B cell (primary cell): ENCODE measurements at regions not wholly inside any gene's neighbourhood (a gene's known extent, or its start where the extent isn't known, plus 50 kb on each side); places are given as distances from the start of the nearest gene placed in this dataset.

Source experiments
- ATAC-seq: fragments of 200-7000 bp; cut with Tn5 transposase; one replicate; pipeline ENCODE4 v1.10.0; 2021; ENCODE audit warnings: low read depth, mild to moderate bottlenecking, moderate number of reproducible peaks, moderate library complexity
- CTCF ChIA-PET: fragments of 350-600 bp; sonication (Branson Sonifier 250); formaldehyde crosslinking; loops from one replicate; lab custom pipeline; 2021; ENCODE audit warnings: antibody characterized with exemption, inconsistent platforms; lab: Charles Lee
- POLR2A ChIA-PET: fragments of 350-600 bp; sonication (Branson Sonifier 250); formaldehyde crosslinking; loops from one replicate; lab custom pipeline; 2021; ENCODE audit warnings: antibody characterized with exemption; lab: Charles Lee
- DNase-seq: peaks from one replicate; pipeline ENCODE4 v3.0.0; 2013
- H2AFZ ChIP-seq: 2 replicates; pipeline ENCODE4 v1.6.1; 2012; ENCODE audit warnings: mild to moderate bottlenecking, low read depth, low read length; ENCODE audit not compliant: insufficient read depth, poor library complexity, severe bottlenecking
- H3K27ac ChIP-seq, 2 donors: 1 replicate in 1 of 2; 2 replicates in 1 of 2; pipeline ENCODE4 v1.5.1; 2012 to 2013; ENCODE audit warnings: low read length in 2 of 2, mild to moderate bottlenecking in 2 of 2, moderate library complexity in 1 of 2
- H3K27me3 ChIP-seq, 4 experiments: fragments of 200-600 bp in 1 of 4; sonication (generic) in 1 of 4; replicated peaks in 1 of 4; 1 replicate in 2 of 4; 2 replicates in 2 of 4; pipeline versions ENCODE4 v1.6.1 to v1.7.0; 2013 to 2016; ENCODE audit warnings: low read length in 3 of 4, mild to moderate bottlenecking in 2 of 4, mixed read lengths in 1 of 4, moderate library complexity in 1 of 4; ENCODE audit not compliant: insufficient read depth in 4 of 4, control insufficient read depth in 3 of 4; ENCODE audit errors: control extremely low read depth in 1 of 4
- H3K36me3 ChIP-seq, 2 experiments: replicated peaks in 1 of 2; 1 replicate in 1 of 2; 2 replicates in 1 of 2; pipeline versions ENCODE4 v1.6.1 to v1.7.1; 2013; ENCODE audit warnings: low read length in 1 of 2; ENCODE audit not compliant: insufficient read depth in 2 of 2, control insufficient read depth in 1 of 2; ENCODE audit errors: control extremely low read depth in 1 of 2, extremely low read depth in 1 of 2
- H3K4me1 ChIP-seq, 2 donors: fragments of 200-600 bp in 1 of 2; sonication (generic) in 1 of 2; 1 replicate in 1 of 2; 2 replicates in 1 of 2; pipeline versions ENCODE4 v1.5.1 to v1.6.1; 2013 to 2017; ENCODE audit warnings: low read length in 2 of 2; ENCODE audit not compliant: control insufficient read depth in 2 of 2, insufficient read depth in 2 of 2
- H3K4me2 ChIP-seq: replicated peaks from 2 replicates; pipeline ENCODE3; 2012; ENCODE audit warnings: mild to moderate bottlenecking, low read depth, low read length; ENCODE audit not compliant: poor library complexity, severe bottlenecking
- H3K4me3 ChIP-seq, 5 experiments: fragments of 200-600 bp in 1 of 5; sonication (generic) in 1 of 5; 1 replicate in 3 of 5; 2 replicates in 2 of 5; pipeline versions ENCODE4 v1.5.1 to v1.7.0; 2011 to 2016; ENCODE audit warnings: low read length in 4 of 5, mild to moderate bottlenecking in 4 of 5, low read depth in 2 of 5, control low read depth in 1 of 5, moderate library complexity in 1 of 5; ENCODE audit not compliant: insufficient read depth in 1 of 5; ENCODE audit errors: control extremely low read depth in 1 of 5, extremely low read depth in 1 of 5
- H3K79me2 ChIP-seq: fragments of 200-600 bp; sonication (generic); one replicate; pipeline ENCODE4 v1.6.0; 2016; ENCODE audit warnings: low read length; ENCODE audit not compliant: control insufficient read depth, insufficient read depth
- H3K9ac ChIP-seq: fragments of 200-600 bp; sonication (generic); 2 replicates; pipeline ENCODE4 v1.6.1; 2017; ENCODE audit warnings: mild to moderate bottlenecking, low read length, moderate library complexity
- H3K9me3 ChIP-seq, 3 donors: one replicate each; pipeline versions ENCODE4 v1.6.1 to v1.7.1; 2013; ENCODE audit warnings: low read length in 2 of 3; ENCODE audit not compliant: control insufficient read depth in 2 of 3, insufficient read depth in 1 of 3; ENCODE audit errors: control extremely low read depth in 1 of 3
- H4K20me1 ChIP-seq: 2 replicates; pipeline ENCODE4 v1.6.0; 2012; ENCODE audit warnings: mild to moderate bottlenecking, low read length; ENCODE audit not compliant: insufficient read depth, control insufficient read depth, poor library complexity, severe bottlenecking
- H3K27ac Mint-ChIP-seq: one replicate; pipeline ENCODE4 v1.8.0; 2021; ENCODE audit warnings: mixed read lengths
- H3K27me3 Mint-ChIP-seq: one replicate; pipeline ENCODE4 v1.8.0; 2021; ENCODE audit warnings: mixed read lengths
- H3K4me1 Mint-ChIP-seq: one replicate; pipeline ENCODE4 v1.8.0; 2021; ENCODE audit warnings: mixed read lengths
- H3K4me3 Mint-ChIP-seq: one replicate; pipeline ENCODE4 v1.8.0; 2021; ENCODE audit warnings: mixed read lengths
- H3K9me3 Mint-ChIP-seq: one replicate; pipeline ENCODE4 v1.8.0; 2022; ENCODE audit warnings: mixed read lengths; ENCODE audit not compliant: insufficient read depth
- CTCF ChIP-seq: fragments of 200-600 bp; IDR thresholded peaks from one replicate; pipeline ENCODE4 v1.8.0; 2022; ENCODE audit warnings: antibody characterized with exemption, mild to moderate bottlenecking
- EZH2 ChIP-seq: IDR thresholded peaks from 2 replicates; pipeline ENCODE4 v1.6.1; 2012; ENCODE audit warnings: borderline replicate concordance, low read depth, mild to moderate bottlenecking, moderate library complexity, low read length; ENCODE audit not compliant: insufficient read depth, poor library complexity, severe bottlenecking
- WGBS: methylation state at CpG from one replicate; pipeline ENCODE4 v1.1.5; 2013; ENCODE audit warnings: missing lambda C conversion rate; ENCODE audit not compliant: insufficient coverage; 5-methylcytosine and 5-hydroxymethylcytosine counted together
- intact Hi-C: fragments of 100-400 bp; cut with micrococcal nuclease; formaldehyde crosslinking; loops from one replicate; pipeline ENCODE4 v1.10.0; 2022

GRCh38 chr12:29067430-29067829, 81.6 kb upstream of the FAR2 start:
- POLR2A ChIA-PET = no interaction called here
- Histone ChIP-seq H3K36me3 (no peaks in the 10 kb centered on the region), H3K4me1 (no peaks in the 10 kb centered on the region), H3K4me2 (no peak overlapping the region), H4K20me1 (no peaks in the 10 kb centered on the region), H3K4me3 (no peak overlapping the region), H3K9me3 (no peaks in the 10 kb centered on the region), H3K27ac (no peak overlapping the region), H3K79me2 (no peaks in the 10 kb centered on the region), H3K9ac (no peak overlapping the region), H2AFZ (no peak overlapping the region), H3K27me3 (no peaks in the 10 kb centered on the region)
- Mint-ChIP-seq H3K4me3 (no peak overlapping the region), H3K27me3 (peaks cover 11% of the 10 kb centered on the region), H3K27ac (no peak overlapping the region), H3K9me3 (no peaks in the 10 kb centered on the region), H3K4me1 (no peaks in the 10 kb centered on the region)
- intact Hi-C loops = no loop called here
- CTCF ChIA-PET = no interaction called here
- ATAC-seq (no peak), DNase-seq (no peak)
- TF ChIP-seq EZH2 (no peak), CTCF (no peak)
- WGBS = 100% methylated on average over 1 of the region's 1 CpG

- H3K79me2 ChIP-seq = no peaks in the 10 kb centered on the region
- H3K27me3 Mint-ChIP-seq = peaks cover 14% of the 10 kb centered on the region
- H3K27ac ChIP-seq = no peak overlapping the region
- no peaks in the 10 kb centered on the region for H4K20me1 ChIP-seq
- no peaks in the 10 kb centered on the region for H3K4me1 Mint-ChIP-seq
- H3K4me2 ChIP-seq = no peak overlapping the region
- H3K4me3 ChIP-seq = no peak overlapping the region
- H3K9me3 ChIP-seq = no peaks in the 10 kb centered on the region
- TF ChIP-seq CTCF (no peak), EZH2 (no peak)
- H3K27ac Mint-ChIP-seq = no peak overlapping the region
- H3K4me1 ChIP-seq = no peaks in the 10 kb centered on the region
- ATAC-seq (no peak), DNase-seq (no peak)
- H3K4me3 Mint-ChIP-seq = no peak overlapping the region
- intact Hi-C loops = no loop called here
- H3K36me3 ChIP-seq = no peaks in the 10 kb centered on the region
- WGBS = no CpG with 5 or more reads among the region's 1 CpG
- ChIA-PET POLR2A (no interaction called here), CTCF (interaction anchor here (1.3 kb wide), 1 partner anchor 248 kb away, joined by 3 read pairs; no protein-coding TSS in a partner anchor)
- H3K9me3 Mint-ChIP-seq = no peaks in the 10 kb centered on the region
- H3K27me3 ChIP-seq = peaks cover 0 to 2% (median 0%) of the 10 kb centered on the region in 4 experiments
- H3K9ac ChIP-seq = no peak overlapping the region
- no peak overlapping the region for H2AFZ ChIP-seq
Observed at GRCh38 chr12:29070309-29070708, 78.8 kb upstream of the FAR2 start.
